ENCODE measurements at regions not wholly inside any gene's neighbourhood (a gene's known extent, or its start where the extent isn't known, plus 50 kb on each side); places are given as distances from the start of the nearest gene placed in this dataset.
"Not testable (repeated sequence)": the region's sequence is repeated elsewhere in the genome, so short reads cannot be mapped to it uniquely, and the experiment has no call there.

- no peak overlapping the region for H3K4me3 ChIP-seq (ENCODE audit: low read depth, low read length)
These were observed 105.4 kb upstream of the VANGL1 start for GRCh38 chr1:115536279-115536816.

- H3K4me3 ChIP-seq (ENCODE audit: low read depth, low read length) = no peak overlapping the region
These were observed 107.7 kb upstream of the VANGL1 start for GRCh38 chr1:115534106-115534505.

DNA sequence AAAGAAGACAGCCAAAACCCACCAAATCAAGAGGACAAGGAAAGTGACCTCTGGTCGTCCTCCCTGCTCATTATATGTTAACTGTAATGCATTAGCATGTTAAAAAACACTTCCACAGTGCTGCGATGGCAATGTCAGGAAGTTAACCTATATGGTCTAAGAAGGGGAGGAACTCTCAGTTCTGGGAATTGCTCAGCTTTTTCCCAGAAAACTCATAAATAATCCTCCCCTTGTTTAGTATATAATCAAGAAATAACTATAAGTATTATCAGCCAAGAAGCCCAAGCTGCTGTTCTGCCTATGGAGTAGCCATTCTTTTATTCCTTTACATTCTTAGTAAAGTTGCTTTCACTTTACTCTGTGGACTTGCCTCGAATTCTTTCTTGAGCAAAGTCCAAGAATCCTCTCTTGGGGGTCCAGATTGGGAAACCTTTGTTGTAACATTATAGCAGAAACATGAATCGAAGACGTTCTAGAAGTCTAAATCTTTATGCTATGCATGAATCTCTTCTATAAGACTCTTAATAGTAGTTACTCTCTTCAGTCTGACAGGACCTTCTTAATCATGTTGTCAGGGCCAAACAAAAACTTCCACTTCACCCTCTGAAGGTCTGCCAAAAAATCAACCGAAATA is 110.0 kb upstream of the VANGL1 start:
- H3K4me3 ChIP-seq (ENCODE audit: low read depth, low read length) = no peak overlapping the region

GRCh38 chr1:115530407-115530806 is 111.4 kb upstream of the VANGL1 start:
- no peak overlapping the region for H3K4me3 ChIP-seq (ENCODE audit: low read depth, low read length)

DNA sequence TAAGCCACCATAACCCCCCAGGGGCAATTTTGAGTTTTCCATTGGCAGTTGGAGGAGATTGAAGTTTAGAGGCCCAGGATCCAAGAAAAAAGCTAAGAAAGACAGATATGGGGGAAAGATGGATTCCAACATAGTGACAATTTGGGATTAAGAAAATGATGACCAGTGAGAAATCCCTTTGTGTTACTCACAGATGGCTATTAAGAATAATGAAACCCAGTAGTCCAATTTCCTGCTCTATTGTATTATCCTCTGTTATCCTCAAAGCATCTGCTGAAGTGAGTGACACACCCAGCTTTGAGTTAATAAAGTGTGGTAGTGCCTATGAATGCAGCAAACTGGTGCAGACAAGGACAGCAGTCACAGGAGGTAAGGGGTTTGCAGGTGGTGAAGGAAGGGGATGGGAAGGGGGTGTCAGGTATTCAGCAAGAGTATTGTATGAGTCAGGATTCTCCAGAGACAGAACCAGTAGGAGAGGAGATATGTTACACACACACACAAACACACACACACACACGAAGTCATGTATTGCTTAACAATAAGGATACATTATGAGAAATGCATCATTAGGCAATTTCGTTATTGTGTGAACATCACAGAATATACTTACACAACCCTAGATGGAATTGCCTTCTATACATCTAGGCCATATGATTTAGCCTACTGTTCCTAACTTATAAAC is 112.4 kb upstream of the VANGL1 start:
- H3K4me3 ChIP-seq (ENCODE audit: low read depth, low read length) = no peak overlapping the region

DNA sequence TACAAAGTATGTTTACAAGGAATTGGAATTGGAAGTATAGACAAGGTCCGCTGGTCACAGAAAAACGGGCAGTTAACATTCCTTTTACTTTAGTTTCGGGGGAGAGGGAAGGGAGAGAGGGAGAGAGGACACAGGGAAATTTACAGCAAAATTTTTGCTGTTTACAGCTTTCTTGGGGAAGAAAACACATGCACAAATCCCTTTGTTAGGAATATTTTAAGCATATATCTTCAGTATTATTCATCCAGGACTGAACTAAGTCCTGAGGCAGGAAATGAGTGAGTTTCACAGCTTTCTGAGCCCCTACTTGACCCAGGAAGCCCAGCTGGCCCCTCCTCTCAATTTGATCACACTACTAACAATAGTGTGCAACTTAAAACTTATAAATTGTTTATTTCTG is 113.4 kb upstream of the VANGL1 start:
- not testable (repeated sequence) for H3K4me3 ChIP-seq (ENCODE audit: low read depth, low read length)

GRCh38 chr1:115527746-115528145 is 114.0 kb upstream of the VANGL1 start:
- no peak overlapping the region for H3K4me3 ChIP-seq (ENCODE audit: low read depth, low read length)

- H3K4me3 ChIP-seq (ENCODE audit: low read depth, low read length) = no peak overlapping the region
These were observed 114.9 kb upstream of the VANGL1 start for GRCh38 chr1:115526900-115527299.

GRCh38 chr1:115524236-115524635 is 117.5 kb upstream of the VANGL1 start:
- H3K4me3 ChIP-seq (ENCODE audit: low read depth, low read length) = no peak overlapping the region

- no peak overlapping the region for H3K4me3 ChIP-seq (ENCODE audit: low read depth, low read length)
These were observed 119.4 kb upstream of the VANGL1 start for GRCh38 chr1:115522386-115522785.

DNA sequence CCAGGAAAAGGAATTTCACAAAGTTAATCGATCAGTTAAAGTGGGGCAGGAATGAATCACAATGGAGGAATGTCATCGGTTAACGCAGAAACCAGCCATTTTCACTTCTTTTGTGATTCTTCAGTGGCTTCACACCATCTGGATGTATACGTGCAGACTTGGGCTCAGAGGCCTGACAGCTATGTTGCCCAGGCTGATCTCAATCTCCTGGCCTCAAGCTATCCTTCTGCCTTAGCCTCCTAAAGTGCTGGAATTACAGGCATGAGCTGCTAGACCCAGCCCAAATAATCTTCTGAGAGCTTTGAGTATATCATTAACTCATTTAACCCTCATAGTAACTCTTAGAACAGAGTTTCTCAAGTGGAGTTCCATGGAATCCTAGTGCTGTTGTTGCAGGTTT is 126.5 kb upstream of the VANGL1 start:
- H3K4me3 ChIP-seq (ENCODE audit: low read depth, low read length) = no peak overlapping the region

GRCh38 chr1:115510226-115510625 is 131.5 kb upstream of the VANGL1 start:
- H3K4me3 ChIP-seq (ENCODE audit: low read depth, low read length) = not testable (repeated sequence)

- no peak overlapping the region for H3K4me3 ChIP-seq (ENCODE audit: low read depth, low read length)
These were observed 133.9 kb upstream of the VANGL1 start for GRCh38 chr1:115507901-115508300.

DNA sequence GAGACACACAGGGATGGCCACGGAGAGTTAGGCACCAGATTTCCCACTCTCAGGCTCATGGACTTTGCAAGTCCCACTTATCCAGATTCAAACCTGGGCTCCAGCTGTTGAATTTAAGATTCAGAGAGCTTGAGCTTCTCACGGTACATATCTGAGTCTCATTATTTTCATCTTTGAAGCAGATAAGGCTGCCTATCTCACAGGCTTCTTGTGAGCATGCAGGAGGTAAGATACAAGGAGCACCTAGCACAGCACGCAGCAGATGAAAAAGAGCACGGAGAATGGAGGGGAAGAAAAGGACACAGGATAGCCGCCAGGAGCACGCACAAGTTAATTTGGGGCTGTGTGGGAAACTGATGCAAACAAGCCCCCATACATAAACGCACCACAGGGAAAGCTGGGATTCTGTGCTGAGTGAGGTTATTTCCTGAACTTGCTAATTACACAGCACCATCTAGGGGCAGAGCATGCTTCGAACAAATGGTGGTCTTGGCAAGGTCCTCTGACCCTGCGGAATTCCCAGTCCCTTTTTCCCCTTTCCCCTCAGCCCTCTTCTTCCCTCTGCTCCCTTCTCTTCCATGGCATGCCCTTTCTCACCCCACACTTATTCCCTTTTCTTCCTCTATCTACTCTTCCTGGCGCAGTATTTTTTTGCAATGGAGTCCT is 134.7 kb upstream of the VANGL1 start:
- no peak overlapping the region for H3K4me3 ChIP-seq (ENCODE audit: low read depth, low read length)

DNA sequence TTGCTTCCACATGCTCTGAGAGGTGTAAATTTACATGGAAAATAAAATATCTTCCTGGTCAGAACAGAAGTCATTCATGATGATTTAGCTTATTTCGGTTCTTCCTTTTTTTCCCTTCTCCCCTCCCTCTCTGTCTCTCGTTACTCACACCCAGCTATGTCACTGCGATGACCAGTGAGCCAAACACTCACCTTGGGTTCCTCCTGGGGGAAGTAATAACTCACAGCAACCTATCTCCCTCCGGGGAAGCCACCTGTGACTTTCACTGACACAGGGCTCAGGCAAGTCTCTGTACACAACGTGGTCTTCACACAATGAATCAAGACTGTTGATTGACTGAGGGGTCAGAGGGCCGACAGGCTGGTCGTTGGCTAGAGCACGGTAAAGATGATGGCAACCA is 135.3 kb upstream of the VANGL1 start:
- no peak overlapping the region for H3K4me3 ChIP-seq (ENCODE audit: low read depth, low read length)

- H3K4me3 ChIP-seq (ENCODE audit: low read depth, low read length) = no peak overlapping the region
These were observed 136.6 kb upstream of the VANGL1 start for GRCh38 chr1:115505148-115505571.

GRCh38 chr1:115502183-115502582 is 139.6 kb upstream of the VANGL1 start:
- not testable (repeated sequence) for H3K4me3 ChIP-seq (ENCODE audit: low read depth, low read length)

DNA sequence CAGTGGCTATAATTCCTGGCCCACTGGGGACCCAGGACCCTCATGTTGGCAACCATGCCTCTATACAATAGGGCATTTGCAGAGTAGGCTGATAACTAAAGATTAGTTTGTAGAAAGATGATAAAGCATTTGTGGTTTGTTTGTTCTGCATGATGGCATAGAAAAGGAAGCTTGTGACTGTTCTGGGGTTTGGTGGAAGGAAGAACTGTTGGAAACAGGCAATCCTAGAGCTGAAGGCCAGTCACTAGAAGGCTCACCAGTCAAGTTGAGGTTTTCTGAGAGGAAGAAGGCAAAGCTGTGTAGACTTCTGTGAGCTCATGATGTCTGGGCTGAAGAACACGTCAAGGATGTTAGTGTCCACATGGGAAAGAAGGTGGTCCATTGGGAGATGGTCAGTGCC is 140.3 kb upstream of the VANGL1 start:
- no peak overlapping the region for H3K4me3 ChIP-seq (ENCODE audit: low read depth, low read length)

GRCh38 chr1:115499253-115499652 is 142.5 kb upstream of the VANGL1 start:
- no peak overlapping the region for H3K4me3 ChIP-seq (ENCODE audit: low read depth, low read length)

- H3K4me3 ChIP-seq (ENCODE audit: low read depth, low read length) = no peak overlapping the region
These were observed 144.8 kb upstream of the VANGL1 start for GRCh38 chr1:115496904-115497527.

DNA sequence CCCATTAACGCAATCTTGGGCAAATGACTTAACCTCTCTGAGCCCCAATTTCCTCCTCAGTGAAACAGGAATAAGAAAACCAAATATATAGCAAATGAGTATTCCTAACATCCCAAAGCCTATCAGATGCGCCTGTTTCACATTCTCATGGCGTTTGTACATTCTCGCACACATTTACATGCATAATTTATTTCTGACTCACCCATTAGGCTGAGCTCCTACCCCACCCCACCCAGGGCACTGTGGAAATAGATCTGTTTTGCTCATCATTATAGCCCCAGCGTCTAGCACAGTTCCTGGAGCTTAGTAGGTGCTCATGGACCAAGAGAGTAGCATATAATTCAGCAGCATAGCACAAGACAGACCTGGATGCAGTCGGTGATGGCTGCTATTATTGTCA is 146.1 kb upstream of the VANGL1 start:
- H3K4me3 ChIP-seq (ENCODE audit: low read depth, low read length) = no peak overlapping the region

DNA sequence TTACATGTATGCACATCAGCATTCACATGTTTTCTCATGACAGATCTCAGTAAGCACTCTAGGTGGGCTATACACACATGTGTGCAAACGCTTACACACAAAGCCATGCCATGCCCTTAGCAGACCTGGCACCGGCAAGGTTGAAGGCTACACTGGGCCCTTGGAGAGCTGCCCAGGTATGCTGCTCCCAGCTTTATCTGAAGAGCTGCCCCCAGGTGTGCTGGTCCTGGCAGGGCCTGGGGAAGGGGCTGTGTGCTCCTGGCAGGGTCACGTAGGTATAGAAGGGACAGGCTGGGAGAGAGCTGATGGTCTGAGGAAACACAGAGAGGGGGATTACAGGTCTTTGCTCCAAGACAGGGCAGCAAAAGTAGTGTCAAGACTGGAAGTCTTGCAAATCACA is 146.7 kb upstream of the VANGL1 start:
- H3K4me3 ChIP-seq (ENCODE audit: low read depth, low read length) = no peak overlapping the region
